ENCODE measurements at regions not wholly inside any gene's neighbourhood (a gene's known extent, or its start where the extent isn't known, plus 50 kb on each side); places are given as distances from the start of the nearest gene placed in this dataset.

DNA sequence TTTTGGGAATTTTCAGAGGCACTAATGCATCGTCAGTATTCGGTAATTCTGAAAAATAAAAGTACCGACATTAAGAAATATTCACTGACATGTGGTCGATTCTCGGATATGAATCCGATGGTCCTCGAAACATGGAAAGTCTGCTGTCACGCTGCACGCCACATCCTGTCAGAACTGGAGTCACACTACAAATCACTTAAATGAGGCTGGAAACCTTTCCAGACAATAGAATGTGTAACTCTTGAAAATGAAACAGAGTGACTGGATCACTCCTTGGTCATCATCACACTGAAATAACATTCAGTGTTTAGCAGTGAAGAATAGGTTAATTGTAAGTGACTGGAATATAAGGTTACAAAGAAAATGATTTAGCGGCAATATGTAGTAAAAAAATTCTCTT lies 620.1 kb upstream of the ADAMTS5 start:
- no peak for DNase-seq
- no peaks in the 10 kb centered on the region for H3K36me3 ChIP-seq (ENCODE audit: control insufficient read depth in 4 of 4, insufficient read depth in 4 of 4, low read length in 3 of 4)
- H3K27me3 ChIP-seq (replicated peaks in 2 of 5; ENCODE audit: control insufficient read depth in 4 of 5, insufficient read depth in 5 of 5, low read length in 4 of 5): no peaks in the 10 kb centered on the region
- ChIA-PET POLR2A (no interaction called here), CTCF (no interaction called here)
- H3K4me1 ChIP-seq (ENCODE audit: control extremely low read depth in 1 of 4, control insufficient read depth in 4 of 4, insufficient read depth in 4 of 4, low read length in 3 of 4): no peaks in the 10 kb centered on the region
- 95% methylated on average over 9 of the region's 10 CpGs for WGBS (ENCODE audit: insufficient coverage)
- no peak overlapping the region for H3K27ac ChIP-seq (ENCODE audit: insufficient read depth in 1 of 2, low read depth in 1 of 2, low read length in 2 of 2, poor library complexity in 1 of 2, severe bottlenecking in 2 of 2)
- no peak overlapping the region for H3K4me3 ChIP-seq (ENCODE audit: control insufficient read depth in 1 of 7, extremely low read depth in 1 of 7, insufficient read depth in 4 of 7, low read depth in 2 of 7, low read length in 6 of 7)
- no peaks in the 10 kb centered on the region for H3K9me3 ChIP-seq (ENCODE audit: control extremely low read depth in 1 of 5, control insufficient read depth in 4 of 5, insufficient read depth in 2 of 5, low read depth in 1 of 5, low read length in 4 of 5)

DNA sequence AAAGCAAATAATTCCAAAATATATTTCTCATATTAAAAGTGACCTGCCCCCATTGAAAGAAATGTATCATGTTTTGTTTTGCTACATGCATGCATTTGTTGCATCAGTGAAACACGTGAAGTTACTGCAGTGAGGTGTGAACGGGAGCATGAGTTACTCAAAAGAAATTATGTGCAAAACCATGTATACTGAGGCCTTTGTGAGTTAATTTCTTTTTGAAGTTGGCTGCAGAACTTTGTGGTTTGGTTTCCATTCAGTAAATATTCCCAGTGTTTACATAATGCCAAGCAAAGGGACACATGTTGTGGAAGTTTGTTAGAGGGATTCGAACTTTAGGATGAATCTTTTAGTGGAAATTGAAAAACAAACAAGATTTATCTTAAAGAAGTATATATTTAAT lies 619.4 kb upstream of the ADAMTS5 start:
- Histone ChIP-seq H3K27me3 (replicated peaks in 2 of 5; ENCODE audit: control insufficient read depth in 4 of 5, insufficient read depth in 5 of 5, low read length in 4 of 5) (no peaks in the 10 kb centered on the region), H3K27ac (ENCODE audit: insufficient read depth in 1 of 2, low read depth in 1 of 2, low read length in 2 of 2, poor library complexity in 1 of 2, severe bottlenecking in 2 of 2) (no peak overlapping the region), H3K4me3 (ENCODE audit: control insufficient read depth in 1 of 7, extremely low read depth in 1 of 7, insufficient read depth in 4 of 7, low read depth in 2 of 7, low read length in 6 of 7) (no peak overlapping the region), H3K9me3 (ENCODE audit: control extremely low read depth in 1 of 5, control insufficient read depth in 4 of 5, insufficient read depth in 2 of 5, low read depth in 1 of 5, low read length in 4 of 5) (no peaks in the 10 kb centered on the region), H3K36me3 (ENCODE audit: control insufficient read depth in 4 of 4, insufficient read depth in 4 of 4, low read length in 3 of 4) (no peaks in the 10 kb centered on the region), H3K4me1 (ENCODE audit: control extremely low read depth in 1 of 4, control insufficient read depth in 4 of 4, insufficient read depth in 4 of 4, low read length in 3 of 4) (no peaks in the 10 kb centered on the region)
- ChIA-PET POLR2A (no interaction called here), CTCF (no interaction called here)
- no peak for DNase-seq
- 86% methylated on average over 1 of the region's 3 CpGs for WGBS (ENCODE audit: insufficient coverage)

DNA sequence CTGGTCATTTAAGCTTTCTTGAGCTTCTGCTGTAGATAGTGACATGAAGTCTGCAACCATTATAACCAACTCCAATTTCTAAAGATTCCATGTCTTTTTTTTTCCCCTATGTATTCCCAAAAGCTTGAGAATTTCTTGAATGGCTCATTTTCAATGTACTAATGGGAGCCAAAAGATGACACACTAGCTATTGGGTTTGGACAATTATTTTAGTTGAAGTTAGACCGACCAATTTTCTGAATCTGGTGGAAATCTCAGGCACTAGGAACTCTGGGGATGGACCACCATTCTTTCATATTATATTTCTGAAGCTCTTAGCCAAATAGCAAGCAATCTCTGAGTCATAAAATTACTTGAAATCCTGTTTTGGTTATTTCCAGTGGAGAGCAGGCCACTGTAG lies 617.4 kb upstream of the ADAMTS5 start:
- Histone ChIP-seq H3K9me3 (ENCODE audit: control extremely low read depth in 1 of 5, control insufficient read depth in 4 of 5, insufficient read depth in 2 of 5, low read depth in 1 of 5, low read length in 4 of 5) (no peaks in the 10 kb centered on the region), H3K36me3 (ENCODE audit: control insufficient read depth in 4 of 4, insufficient read depth in 4 of 4, low read length in 3 of 4) (no peaks in the 10 kb centered on the region), H3K27me3 (replicated peaks in 2 of 5; ENCODE audit: control insufficient read depth in 4 of 5, insufficient read depth in 5 of 5, low read length in 4 of 5) (no peaks in the 10 kb centered on the region), H3K27ac (ENCODE audit: insufficient read depth in 1 of 2, low read depth in 1 of 2, low read length in 2 of 2, poor library complexity in 1 of 2, severe bottlenecking in 2 of 2) (no peak overlapping the region), H3K4me1 (ENCODE audit: control extremely low read depth in 1 of 4, control insufficient read depth in 4 of 4, insufficient read depth in 4 of 4, low read length in 3 of 4) (no peaks in the 10 kb centered on the region), H3K4me3 (ENCODE audit: control insufficient read depth in 1 of 7, extremely low read depth in 1 of 7, insufficient read depth in 4 of 7, low read depth in 2 of 7, low read length in 6 of 7) (no peak overlapping the region)
- no peak for DNase-seq
- ChIA-PET CTCF (interaction anchor here (0.9 kb wide), 1 partner anchor 18 kb away, joined by 3 read pairs; no protein-coding TSS in a partner anchor), POLR2A (no interaction called here)
- 100% methylated on average over 1 of the region's 1 CpG for WGBS (ENCODE audit: insufficient coverage)

DNA sequence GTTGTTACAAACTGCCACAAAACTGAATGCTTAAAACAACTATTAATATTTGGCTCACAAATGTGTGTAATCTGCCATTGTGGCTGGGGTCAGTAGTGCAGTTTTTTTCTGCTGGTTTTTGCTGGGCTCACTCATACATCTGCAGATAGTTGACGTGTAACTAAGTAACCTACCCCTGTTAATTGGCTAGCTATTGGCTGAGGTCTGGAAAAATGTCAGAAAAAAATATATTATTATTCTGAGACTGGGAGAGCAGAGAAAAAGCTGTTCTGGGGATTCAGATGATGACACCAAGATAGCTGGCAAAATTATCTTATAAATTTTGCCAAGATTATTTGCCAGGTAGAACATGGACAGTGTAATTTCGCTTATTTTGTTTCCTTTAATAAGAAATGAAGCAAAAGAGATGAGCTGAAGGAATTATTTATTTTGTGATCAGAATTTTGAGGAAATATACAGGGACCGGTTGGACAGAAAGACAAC lies 616.1 kb upstream of the ADAMTS5 start:
- Histone ChIP-seq H3K36me3 (ENCODE audit: control insufficient read depth in 4 of 4, insufficient read depth in 4 of 4, low read length in 3 of 4) (no peaks in the 10 kb centered on the region), H3K27me3 (replicated peaks in 2 of 5; ENCODE audit: control insufficient read depth in 4 of 5, insufficient read depth in 5 of 5, low read length in 4 of 5) (no peaks in the 10 kb centered on the region), H3K9me3 (ENCODE audit: control extremely low read depth in 1 of 5, control insufficient read depth in 4 of 5, insufficient read depth in 2 of 5, low read depth in 1 of 5, low read length in 4 of 5) (no peaks in the 10 kb centered on the region), H3K4me1 (ENCODE audit: control extremely low read depth in 1 of 4, control insufficient read depth in 4 of 4, insufficient read depth in 4 of 4, low read length in 3 of 4) (no peaks in the 10 kb centered on the region), H3K4me3 (ENCODE audit: control insufficient read depth in 1 of 7, extremely low read depth in 1 of 7, insufficient read depth in 4 of 7, low read depth in 2 of 7, low read length in 6 of 7) (no peak overlapping the region), H3K27ac (ENCODE audit: insufficient read depth in 1 of 2, low read depth in 1 of 2, low read length in 2 of 2, poor library complexity in 1 of 2, severe bottlenecking in 2 of 2) (no peak overlapping the region)
- 100% methylated on average over 2 of the region's 3 CpGs for WGBS (ENCODE audit: insufficient coverage)
- ChIA-PET POLR2A (no interaction called here), CTCF (interaction anchor here (0.7 to 1.6 kb wide), 2 partner anchors 19 to 250 kb away, joined by 3 to 4 read pairs; no protein-coding TSS in a partner anchor)
- DNase-seq: no peak

DNA sequence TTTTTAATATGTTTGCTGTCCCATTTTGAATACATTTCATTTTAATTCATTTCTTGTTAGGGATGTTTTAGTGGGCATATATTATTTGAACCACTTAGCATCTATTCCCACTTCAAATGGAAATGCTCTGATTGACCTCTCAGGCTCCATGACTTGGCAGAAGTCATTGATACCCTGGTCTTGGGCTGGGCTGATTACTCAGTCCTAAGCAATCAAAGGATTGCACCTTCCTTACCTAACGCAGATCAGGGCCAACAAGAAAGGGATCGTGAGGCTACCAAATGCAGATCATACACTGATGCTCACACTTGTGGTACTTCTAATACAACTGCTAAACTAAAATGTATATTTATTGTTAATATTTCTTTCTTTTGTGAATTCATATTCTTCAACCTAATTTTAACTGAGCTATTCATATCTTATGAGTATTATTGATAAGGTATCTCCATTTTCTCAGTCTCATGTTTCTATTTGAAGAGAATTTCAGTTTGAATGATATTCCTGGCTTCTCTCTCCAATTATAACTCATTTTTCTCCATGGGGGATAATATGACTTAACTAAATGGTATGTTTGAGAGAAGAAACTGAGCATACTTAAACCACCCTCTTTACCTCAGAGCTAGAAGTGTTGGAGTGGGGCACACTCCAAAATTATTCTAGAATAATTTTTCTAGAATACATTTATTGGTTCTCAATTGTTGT lies 615.5 kb upstream of the ADAMTS5 start:
- no peak overlapping the region for H3K27ac ChIP-seq (ENCODE audit: insufficient read depth in 1 of 2, low read depth in 1 of 2, low read length in 2 of 2, poor library complexity in 1 of 2, severe bottlenecking in 2 of 2)
- no peak for DNase-seq
- no peaks in the 10 kb centered on the region for H3K4me1 ChIP-seq (ENCODE audit: control extremely low read depth in 1 of 4, control insufficient read depth in 4 of 4, insufficient read depth in 4 of 4, low read length in 3 of 4)
- WGBS (ENCODE audit: insufficient coverage): no CpG with 5 or more reads among the region's 2 CpGs
- ChIA-PET POLR2A (no interaction called here), CTCF (interaction anchor here (1.6 kb wide), 1 partner anchor 19 kb away, joined by 4 read pairs; no protein-coding TSS in a partner anchor)
- H3K27me3 ChIP-seq (replicated peaks in 2 of 5; ENCODE audit: control insufficient read depth in 4 of 5, insufficient read depth in 5 of 5, low read length in 4 of 5): no peaks in the 10 kb centered on the region
- H3K9me3 ChIP-seq (ENCODE audit: control extremely low read depth in 1 of 5, control insufficient read depth in 4 of 5, insufficient read depth in 2 of 5, low read depth in 1 of 5, low read length in 4 of 5): no peaks in the 10 kb centered on the region
- H3K36me3 ChIP-seq (ENCODE audit: control insufficient read depth in 4 of 4, insufficient read depth in 4 of 4, low read length in 3 of 4): no peaks in the 10 kb centered on the region
- no peak overlapping the region for H3K4me3 ChIP-seq (ENCODE audit: control insufficient read depth in 1 of 7, extremely low read depth in 1 of 7, insufficient read depth in 4 of 7, low read depth in 2 of 7, low read length in 6 of 7)

DNA sequence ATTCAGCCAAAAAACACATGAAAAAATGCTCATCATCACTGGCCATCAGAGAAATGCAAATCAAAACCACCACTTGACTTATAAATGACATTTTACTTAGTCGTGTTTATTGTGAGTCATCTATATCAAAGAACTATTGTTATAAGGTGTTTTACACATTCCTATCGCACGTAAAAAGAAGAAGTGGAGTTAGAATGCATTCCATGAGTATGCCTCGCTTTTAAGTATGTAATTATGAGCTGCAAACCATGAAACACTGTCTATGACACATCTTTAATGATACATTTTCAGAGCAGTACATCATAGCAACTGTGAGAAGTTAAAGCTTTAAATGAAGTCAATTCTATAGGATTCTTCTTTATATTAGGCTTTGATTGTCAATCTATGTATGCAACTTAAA lies 614.3 kb upstream of the ADAMTS5 start:
- H3K36me3 ChIP-seq (ENCODE audit: control insufficient read depth in 4 of 4, insufficient read depth in 4 of 4, low read length in 3 of 4): no peaks in the 10 kb centered on the region
- POLR2A ChIA-PET: no interaction called here
- DNase-seq: no peak
- H3K4me3 ChIP-seq (ENCODE audit: control insufficient read depth in 1 of 7, extremely low read depth in 1 of 7, insufficient read depth in 4 of 7, low read depth in 2 of 7, low read length in 6 of 7): no peak overlapping the region
- no peaks in the 10 kb centered on the region for H3K27me3 ChIP-seq (replicated peaks in 2 of 5; ENCODE audit: control insufficient read depth in 4 of 5, insufficient read depth in 5 of 5, low read length in 4 of 5)
- no peak overlapping the region for H3K27ac ChIP-seq (ENCODE audit: insufficient read depth in 1 of 2, low read depth in 1 of 2, low read length in 2 of 2, poor library complexity in 1 of 2, severe bottlenecking in 2 of 2)
- no CpG with 5 or more reads among the region's 4 CpGs for WGBS (ENCODE audit: insufficient coverage)
- CTCF ChIA-PET: no interaction called here
- no peaks in the 10 kb centered on the region for H3K4me1 ChIP-seq (ENCODE audit: control extremely low read depth in 1 of 4, control insufficient read depth in 4 of 4, insufficient read depth in 4 of 4, low read length in 3 of 4)
- no peaks in the 10 kb centered on the region for H3K9me3 ChIP-seq (ENCODE audit: control extremely low read depth in 1 of 5, control insufficient read depth in 4 of 5, insufficient read depth in 2 of 5, low read depth in 1 of 5, low read length in 4 of 5)

DNA sequence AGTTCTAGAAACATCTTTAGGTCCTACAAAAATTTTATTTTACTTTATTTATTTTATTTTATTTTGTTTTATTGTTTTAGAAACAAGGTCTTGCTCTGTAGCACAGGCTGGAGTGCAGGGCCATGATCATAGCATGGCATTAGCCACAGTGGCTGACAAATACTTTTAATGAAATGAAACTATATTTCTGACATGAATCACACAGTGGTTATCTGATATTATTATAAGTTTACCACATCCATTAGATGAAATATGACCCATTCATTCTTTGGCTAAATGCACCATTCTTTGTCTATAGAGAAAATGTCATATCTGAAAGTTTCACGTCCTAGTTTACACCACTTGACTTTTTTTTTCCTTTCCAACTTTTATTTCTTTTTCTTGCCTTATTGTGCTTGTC lies 613.4 kb upstream of the ADAMTS5 start:
- WGBS (ENCODE audit: insufficient coverage): 80% methylated on average over 1 of the region's 1 CpG
- H3K9me3 ChIP-seq (ENCODE audit: control extremely low read depth in 1 of 5, control insufficient read depth in 4 of 5, insufficient read depth in 2 of 5, low read depth in 1 of 5, low read length in 4 of 5): no peaks in the 10 kb centered on the region
- H3K27me3 ChIP-seq (replicated peaks in 2 of 5; ENCODE audit: control insufficient read depth in 4 of 5, insufficient read depth in 5 of 5, low read length in 4 of 5): no peaks in the 10 kb centered on the region
- H3K4me3 ChIP-seq (ENCODE audit: control insufficient read depth in 1 of 7, extremely low read depth in 1 of 7, insufficient read depth in 4 of 7, low read depth in 2 of 7, low read length in 6 of 7): no peak overlapping the region
- DNase-seq: no peak
- no peaks in the 10 kb centered on the region for H3K4me1 ChIP-seq (ENCODE audit: control extremely low read depth in 1 of 4, control insufficient read depth in 4 of 4, insufficient read depth in 4 of 4, low read length in 3 of 4)
- CTCF ChIA-PET: no interaction called here
- H3K36me3 ChIP-seq (ENCODE audit: control insufficient read depth in 4 of 4, insufficient read depth in 4 of 4, low read length in 3 of 4): no peaks in the 10 kb centered on the region
- POLR2A ChIA-PET: no interaction called here
- no peak overlapping the region for H3K27ac ChIP-seq (ENCODE audit: insufficient read depth in 1 of 2, low read depth in 1 of 2, low read length in 2 of 2, poor library complexity in 1 of 2, severe bottlenecking in 2 of 2)

All from common myeloid progenitor, CD34-positive (primary cell).